Endodermal cell (in vitro differentiated cells): ENCODE measurements at regions not wholly inside any gene's neighbourhood (a gene's known extent, or its start where the extent isn't known, plus 50 kb on each side); places are given as distances from the start of the nearest gene placed in this dataset.

Source experiments
- DNase-seq: peaks from one replicate; pipeline ENCODE4 v3.0.0-alpha.2; 2017
- H3K27ac ChIP-seq: 2 replicates; pipeline ENCODE4 v1.5.1; 2013; ENCODE audit warnings: mild to moderate bottlenecking, low read depth, low read length, moderate library complexity
- H3K27me3 ChIP-seq: 2 replicates; pipeline ENCODE4 v1.6.1; 2013; ENCODE audit warnings: mild to moderate bottlenecking, low read length, moderate library complexity; ENCODE audit not compliant: insufficient read depth, control insufficient read depth, poor library complexity, severe bottlenecking
- H3K36me3 ChIP-seq: 2 replicates; pipeline ENCODE4 v1.7.0; 2013; ENCODE audit warnings: mild to moderate bottlenecking, low read length, moderate library complexity; ENCODE audit not compliant: control insufficient read depth, insufficient read depth
- H3K4me1 ChIP-seq: one replicate; pipeline ENCODE4 v1.7.0; 2013; ENCODE audit warnings: low read length; ENCODE audit not compliant: control insufficient read depth, insufficient read depth
- H3K4me3 ChIP-seq: 2 replicates; pipeline ENCODE4 v1.5.1; 2013; ENCODE audit warnings: mild to moderate bottlenecking, low read length, moderate library complexity
- H3K9ac ChIP-seq: 2 replicates; pipeline ENCODE4 v1.6.1; 2013; ENCODE audit warnings: mild to moderate bottlenecking, low read length, moderate library complexity; ENCODE audit not compliant: poor library complexity, severe bottlenecking; ENCODE audit errors: extremely low read depth
- H3K9me3 ChIP-seq: 2 replicates; pipeline ENCODE4 v1.6.1; 2013; ENCODE audit warnings: mild to moderate bottlenecking, low read length, moderate library complexity; ENCODE audit not compliant: control insufficient read depth
- H3K27ac Mint-ChIP-seq: 2 replicates; pipeline ENCODE4 v1.8.0; 2020; ENCODE audit warnings: mixed read lengths
- H3K27me3 Mint-ChIP-seq: 2 replicates; pipeline ENCODE4 v1.8.0; 2021; ENCODE audit warnings: mild to moderate bottlenecking, mixed read lengths; ENCODE audit not compliant: insufficient read depth
- H3K36me3 Mint-ChIP-seq: 2 replicates; pipeline ENCODE4 v1.8.0; 2020; ENCODE audit warnings: low read depth, mixed read lengths
- H3K4me1 Mint-ChIP-seq: 2 replicates; pipeline ENCODE4 v1.8.0; 2020; ENCODE audit warnings: mixed read lengths
- H3K4me3 Mint-ChIP-seq: 2 replicates; pipeline ENCODE4 v1.8.0; 2020; ENCODE audit warnings: mild to moderate bottlenecking, moderate library complexity, mixed read lengths
- H3K9me3 Mint-ChIP-seq: 2 replicates; pipeline ENCODE4 v1.8.0; 2020; ENCODE audit warnings: mild to moderate bottlenecking, mixed read lengths
- WGBS, 2 experiments: methylation state at CpG; one replicate each; pipeline versions ENCODE4 v1.1.5 to v1.1.7; 2013; ENCODE audit warnings: missing lambda C conversion rate in 2 of 2, mixed read lengths in 1 of 2; ENCODE audit not compliant: insufficient coverage in 1 of 2, insufficient read length in 1 of 2; 5-methylcytosine and 5-hydroxymethylcytosine counted together
- TF ChIP-seq, protein P1 (sequence below): fragments of 200-600 bp; sonication (generic); conservative IDR thresholded peaks from 2 replicates; pipeline ENCODE4 v1.5.0; 2021; ENCODE audit warnings: antibody characterized with exemption, mild to moderate bottlenecking

DNA sequence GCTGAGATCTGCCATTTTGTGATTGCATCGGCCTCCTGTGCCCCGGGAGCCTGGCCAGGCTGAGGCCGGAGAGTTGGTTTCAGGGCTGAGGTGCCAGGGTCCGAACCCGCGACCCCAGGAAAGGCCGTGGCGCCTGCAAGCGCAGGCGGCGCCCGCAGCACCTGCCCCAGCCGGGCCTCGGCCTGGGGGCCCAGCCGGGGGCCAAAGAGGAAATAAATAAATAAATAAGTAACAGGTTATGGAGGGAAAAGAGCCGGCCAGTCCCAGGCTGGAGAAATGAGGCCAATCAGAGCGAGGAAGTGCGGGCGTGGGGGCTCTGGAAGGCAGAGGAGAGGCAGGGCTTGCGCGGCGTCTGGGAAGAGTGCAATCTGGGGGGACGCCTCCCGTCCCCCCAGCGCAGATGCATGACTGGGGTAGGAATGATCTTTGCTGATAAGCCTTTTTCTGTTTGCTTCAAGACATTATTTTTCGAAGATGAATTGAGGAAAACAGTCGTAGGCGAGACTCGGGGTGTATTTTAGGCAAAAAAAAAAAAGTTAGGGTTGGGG lies 145.6 kb upstream of the ZNF536 start:
- H3K27me3 Mint-ChIP-seq: peaks cover 86% of the 10 kb centered on the region
- no peaks in the 10 kb centered on the region for H3K36me3 Mint-ChIP-seq
- TF ChIP-seq, protein P1, sequence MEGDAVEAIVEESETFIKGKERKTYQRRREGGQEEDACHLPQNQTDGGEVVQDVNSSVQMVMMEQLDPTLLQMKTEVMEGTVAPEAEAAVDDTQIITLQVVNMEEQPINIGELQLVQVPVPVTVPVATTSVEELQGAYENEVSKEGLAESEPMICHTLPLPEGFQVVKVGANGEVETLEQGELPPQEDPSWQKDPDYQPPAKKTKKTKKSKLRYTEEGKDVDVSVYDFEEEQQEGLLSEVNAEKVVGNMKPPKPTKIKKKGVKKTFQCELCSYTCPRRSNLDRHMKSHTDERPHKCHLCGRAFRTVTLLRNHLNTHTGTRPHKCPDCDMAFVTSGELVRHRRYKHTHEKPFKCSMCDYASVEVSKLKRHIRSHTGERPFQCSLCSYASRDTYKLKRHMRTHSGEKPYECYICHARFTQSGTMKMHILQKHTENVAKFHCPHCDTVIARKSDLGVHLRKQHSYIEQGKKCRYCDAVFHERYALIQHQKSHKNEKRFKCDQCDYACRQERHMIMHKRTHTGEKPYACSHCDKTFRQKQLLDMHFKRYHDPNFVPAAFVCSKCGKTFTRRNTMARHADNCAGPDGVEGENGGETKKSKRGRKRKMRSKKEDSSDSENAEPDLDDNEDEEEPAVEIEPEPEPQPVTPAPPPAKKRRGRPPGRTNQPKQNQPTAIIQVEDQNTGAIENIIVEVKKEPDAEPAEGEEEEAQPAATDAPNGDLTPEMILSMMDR: no peak
- H3K27ac Mint-ChIP-seq: no peak overlapping the region
- H3K4me3 Mint-ChIP-seq: peak overlapping the region; percentile 62
- H3K9me3 ChIP-seq: no peaks in the 10 kb centered on the region
- peaks cover 6% of the 10 kb centered on the region for H3K4me1 ChIP-seq
- no peak overlapping the region for H3K9ac ChIP-seq
- peaks cover 33% of the 10 kb centered on the region for H3K4me1 Mint-ChIP-seq
- H3K27ac ChIP-seq: no peak overlapping the region
- H3K27me3 ChIP-seq: peaks cover 96% of the 10 kb centered on the region
- no peaks in the 10 kb centered on the region for H3K9me3 Mint-ChIP-seq
- peak; percentile 68 for DNase-seq
- peak overlapping the region; percentile 69 for H3K4me3 ChIP-seq
- no peaks in the 10 kb centered on the region for H3K36me3 ChIP-seq
- 3% methylated on average over 22 to 29 of the region's 29 CpGs for WGBS, 2 experiments

DNA sequence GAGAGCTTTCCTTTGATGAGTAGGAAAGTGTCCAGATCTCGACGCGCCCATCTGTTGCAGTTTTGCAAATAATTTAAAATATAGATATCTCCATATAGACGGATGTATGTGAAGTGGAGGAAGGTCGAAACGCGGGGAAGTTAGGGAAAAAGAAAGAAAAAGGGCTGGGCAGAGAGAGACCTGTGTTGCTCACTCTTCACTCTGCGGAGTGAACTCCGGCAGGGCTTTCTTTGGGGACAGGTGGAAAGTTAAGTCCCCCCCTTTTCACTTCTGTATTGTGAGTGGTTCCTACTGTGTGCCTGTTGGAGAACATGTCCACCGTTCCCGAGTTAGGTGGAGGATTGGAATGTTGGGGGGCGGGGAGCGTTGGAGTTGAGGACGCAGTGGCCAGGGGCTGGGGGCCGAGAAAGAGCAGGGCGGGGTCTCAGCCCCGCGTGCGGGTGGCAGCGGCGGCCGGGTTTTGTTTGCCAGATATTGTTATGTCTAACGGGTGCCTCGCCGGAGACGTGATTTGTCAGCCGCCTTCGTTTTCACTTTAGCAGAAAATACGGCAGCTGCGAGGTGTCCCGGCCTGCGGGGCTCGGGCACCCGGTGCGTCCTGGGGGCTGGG lies 145.1 kb upstream of the ZNF536 start:
- Mint-ChIP-seq H3K4me3 (peak overlapping the region; percentile 62), H3K27ac (no peak overlapping the region), H3K9me3 (no peaks in the 10 kb centered on the region), H3K36me3 (no peaks in the 10 kb centered on the region), H3K27me3 (peaks cover 83% of the 10 kb centered on the region), H3K4me1 (peaks cover 33% of the 10 kb centered on the region)
- Histone ChIP-seq H3K27me3 (peaks cover 94% of the 10 kb centered on the region), H3K27ac (no peak overlapping the region), H3K9me3 (no peaks in the 10 kb centered on the region), H3K4me1 (peaks cover 6% of the 10 kb centered on the region), H3K36me3 (no peaks in the 10 kb centered on the region), H3K9ac (no peak overlapping the region), H3K4me3 (peak overlapping the region; percentile 69)
- peak; percentile 70 for DNase-seq
- TF ChIP-seq, protein P1: no peak
- 0 to 1% methylated on average over 17 to 32 of the region's 35 CpGs for WGBS, 2 experiments

DNA sequence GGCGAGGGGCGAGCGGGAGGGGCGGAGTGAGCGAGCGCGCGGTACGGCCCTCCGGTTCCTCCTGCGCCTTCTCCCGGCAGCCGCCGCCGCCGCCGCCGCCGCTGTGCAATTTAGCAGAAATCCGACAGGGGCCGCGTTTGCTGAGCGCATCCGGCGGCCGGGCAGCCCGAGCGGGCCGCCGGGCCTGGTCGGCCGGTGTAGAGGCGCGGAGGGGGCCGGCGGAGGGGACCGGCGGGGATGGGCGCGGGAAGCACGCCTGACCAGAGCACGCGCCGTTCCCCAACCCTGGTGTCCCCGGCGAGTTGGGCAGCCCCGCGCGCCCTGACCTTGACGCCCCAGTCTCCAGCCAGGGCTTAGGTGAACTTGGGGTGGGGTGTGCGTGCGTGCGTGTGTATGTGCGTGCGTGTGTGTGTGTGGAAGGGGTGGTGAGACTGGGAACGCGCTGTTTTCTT lies 144.5 kb upstream of the ZNF536 start:
- peaks cover 88% of the 10 kb centered on the region for H3K27me3 ChIP-seq
- H3K4me3 ChIP-seq: peak overlapping the region; percentile 76
- Mint-ChIP-seq H3K36me3 (no peaks in the 10 kb centered on the region), H3K4me1 (peaks cover 33% of the 10 kb centered on the region), H3K27me3 (peaks cover 85% of the 10 kb centered on the region), H3K27ac (no peak overlapping the region), H3K4me3 (peak overlapping the region; percentile 62), H3K9me3 (no peaks in the 10 kb centered on the region)
- 0% methylated on average over 55 of the region's 57 CpGs; no CpG with 5 or more reads in 1 of the 2 experiments for WGBS, 2 experiments
- DNase-seq: peak; percentile 92
- TF ChIP-seq, protein P1: peak; percentile 80
- peaks cover 5% of the 10 kb centered on the region for H3K4me1 ChIP-seq
- no peak overlapping the region for H3K9ac ChIP-seq
- no peak overlapping the region for H3K27ac ChIP-seq
- H3K9me3 ChIP-seq: no peaks in the 10 kb centered on the region
- no peaks in the 10 kb centered on the region for H3K36me3 ChIP-seq
